Activated T-cell treated with anti-CD3 and anti-CD28 coated beads for 24 hours (primary cell): ENCODE measurements at regions not wholly inside any gene's neighbourhood (a gene's known extent, or its start where the extent isn't known, plus 50 kb on each side); places are given as distances from the start of the nearest gene placed in this dataset.

Experiments
- DNase-seq: peaks from one replicate; pipeline ENCODE4 v3.0.0-alpha.2; 2020; ENCODE audit warnings: low read depth

GRCh38 chr7:156178214-156178613 is 366.0 kb upstream of the SHH start:
- DNase-seq = no peak

- DNase-seq = no peak
Measured at GRCh38 chr7:156177422-156178055, 365.3 kb upstream of the SHH start.

- no peak for DNase-seq
Measured at GRCh38 chr7:156176039-156176438, 363.8 kb upstream of the SHH start.

- DNase-seq = no peak
Measured at GRCh38 chr7:156175003-156175402, 362.7 kb upstream of the SHH start.

GRCh38 chr7:156174428-156174827 is 362.2 kb upstream of the SHH start:
- no peak for DNase-seq

GRCh38 chr7:156173748-156174353 is 361.6 kb upstream of the SHH start:
- no peak for DNase-seq

- DNase-seq = no peak
Measured at GRCh38 chr7:156173346-156173745, 361.1 kb upstream of the SHH start.

- no peak for DNase-seq
Measured at GRCh38 chr7:156172638-156173037, 360.4 kb upstream of the SHH start.

- DNase-seq = no peak
Measured at GRCh38 chr7:156169474-156170370, 357.5 kb upstream of the SHH start.

- no peak for DNase-seq
Measured at GRCh38 chr7:156168434-156168833, 356.2 kb upstream of the SHH start.

- DNase-seq = no peak
Measured at GRCh38 chr7:156167987-156168386, 355.7 kb upstream of the SHH start.

GRCh38 chr7:156167417-156167807 is 355.1 kb upstream of the SHH start:
- DNase-seq = no peak

GRCh38 chr7:156166692-156167416 is 354.6 kb upstream of the SHH start:
- DNase-seq = no peak

GRCh38 chr7:156163747-156164146 is 351.5 kb upstream of the SHH start:
- DNase-seq = no peak

- no peak for DNase-seq
Measured at GRCh38 chr7:156162451-156162850, 350.2 kb upstream of the SHH start.

- DNase-seq = no peak
Measured at GRCh38 chr7:156160811-156161210, 348.5 kb upstream of the SHH start.

- DNase-seq = no peak
Measured at GRCh38 chr7:156158693-156159092, 346.4 kb upstream of the SHH start.

- DNase-seq = no peak
Measured at GRCh38 chr7:156158213-156158612, 345.9 kb upstream of the SHH start.

- DNase-seq = no peak
Measured at GRCh38 chr7:156157409-156158012, 345.2 kb upstream of the SHH start.

GRCh38 chr7:156156734-156157408 is 344.6 kb upstream of the SHH start:
- no peak for DNase-seq

GRCh38 chr7:156155988-156156733 is 343.9 kb upstream of the SHH start:
- no peak for DNase-seq
